Effector memory CD8-positive, alpha-beta T cell (primary cell): ENCODE measurements at regions not wholly inside any gene's neighbourhood (a gene's known extent, or its start where the extent isn't known, plus 50 kb on each side); places are given as distances from the start of the nearest gene placed in this dataset.
"Not testable (repeated sequence)": the region's sequence is repeated elsewhere in the genome, so short reads cannot be mapped to it uniquely, and the experiment has no call there.

ENCODE experiments used
- ATAC-seq: fragments of 150-1000 bp; cut with Tn5 transposase; replicated peaks from 2 replicates; pipeline ENCODE4 v1.10.0; 2021; ENCODE audit warnings: mild to moderate bottlenecking, moderate library complexity
- DNase-seq, 3 experiments: peaks; one replicate each; pipeline ENCODE4 v3.0.0; 2021
- H3K27ac Mint-ChIP-seq, 2 donors: one replicate each; pipeline ENCODE4 v1.8.0; 2022; ENCODE audit warnings: mild to moderate bottlenecking in 2 of 2, mixed read lengths in 2 of 2, moderate library complexity in 2 of 2
- H3K27me3 Mint-ChIP-seq, 2 donors: one replicate each; pipeline ENCODE4 v1.8.0; 2022; ENCODE audit warnings: mixed read lengths in 2 of 2
- H3K36me3 Mint-ChIP-seq: one replicate; pipeline ENCODE4 v1.8.0; 2022; ENCODE audit warnings: mild to moderate bottlenecking, moderate library complexity, mixed read lengths; ENCODE audit not compliant: insufficient read depth
- H3K4me1 Mint-ChIP-seq, 2 donors: one replicate each; pipeline ENCODE4 v1.8.0; 2022; ENCODE audit warnings: low read depth in 2 of 2, mixed read lengths in 2 of 2
- H3K4me3 Mint-ChIP-seq, 2 donors: one replicate each; pipeline ENCODE4 v1.8.0; 2022; ENCODE audit warnings: mild to moderate bottlenecking in 2 of 2, mixed read lengths in 2 of 2, moderate library complexity in 2 of 2
- H3K9me3 Mint-ChIP-seq, 2 donors: one replicate each; pipeline ENCODE4 v1.8.0; 2022; ENCODE audit warnings: mixed read lengths in 2 of 2

DNA sequence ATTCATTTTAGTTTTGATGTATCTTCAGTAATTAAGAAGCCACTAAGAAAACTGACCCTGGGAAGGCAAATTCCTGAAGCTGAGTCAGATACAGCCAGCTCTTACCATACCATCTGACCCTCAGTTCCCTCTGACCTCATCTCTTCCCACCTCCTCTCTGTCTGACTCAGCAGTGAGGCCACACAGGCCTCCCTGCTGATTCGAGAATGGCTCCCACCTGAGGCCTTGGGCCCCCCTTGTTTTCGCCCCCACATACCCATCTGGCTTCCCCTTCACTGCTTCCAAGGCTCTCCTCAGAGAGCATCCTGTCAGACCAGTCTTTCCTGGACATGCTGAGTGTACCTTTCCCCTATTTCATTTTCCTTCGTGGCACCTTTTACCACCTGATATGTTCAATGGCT, 71.0 kb upstream of the CYP1B1 start:
- DNase-seq, result no peak
- Mint-ChIP-seq H3K36me3 (no peaks in the 10 kb centered on the region), H3K4me1 (no peaks in the 10 kb centered on the region), H3K4me3 (no peak overlapping the region), H3K27ac (no peak overlapping the region), H3K27me3 (peaks cover 14 to 25% of the 10 kb centered on the region in 2 donors), H3K9me3 (no peaks in the 10 kb centered on the region)
- no peak for ATAC-seq

DNA sequence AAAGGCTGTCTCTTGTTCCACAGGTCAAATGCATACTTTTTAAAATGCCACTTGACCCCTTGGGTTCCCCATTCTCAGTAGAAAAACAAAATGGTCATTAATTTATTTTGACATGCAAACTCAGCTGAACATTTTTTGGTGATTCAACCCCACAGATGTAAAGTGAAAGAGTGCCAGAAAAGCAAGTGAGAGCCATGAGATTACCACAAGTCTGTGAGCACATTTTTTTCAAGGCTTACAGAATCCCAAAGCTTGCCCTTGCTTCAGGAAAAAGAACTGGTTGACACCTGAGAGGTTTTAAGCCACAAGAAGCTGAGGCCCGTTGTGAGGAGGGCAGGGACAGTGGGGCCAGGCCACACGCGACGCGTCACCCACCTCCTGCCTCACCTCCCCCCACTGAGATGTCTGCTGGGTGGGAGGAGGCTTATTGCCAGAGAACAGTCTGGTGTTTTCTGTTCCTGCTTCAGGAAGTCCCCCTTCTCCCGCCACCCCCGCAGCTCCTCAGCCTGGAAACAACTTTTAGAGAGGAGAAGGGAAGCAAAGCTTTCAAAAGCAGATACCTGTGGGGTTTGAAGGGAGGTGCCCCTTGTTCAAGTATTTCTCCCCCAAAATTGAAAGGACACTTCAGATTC, 70.4 kb upstream of the CYP1B1 start:
- ATAC-seq (no peak), DNase-seq (no peak)
- H3K27ac Mint-ChIP-seq, result no peak overlapping the region
- H3K36me3 Mint-ChIP-seq, result no peaks in the 10 kb centered on the region
- peaks cover 14 to 25% of the 10 kb centered on the region in 2 donors for H3K27me3 Mint-ChIP-seq
- no peak overlapping the region for H3K4me3 Mint-ChIP-seq
- H3K4me1 Mint-ChIP-seq, result no peaks in the 10 kb centered on the region
- H3K9me3 Mint-ChIP-seq, result no peaks in the 10 kb centered on the region

DNA sequence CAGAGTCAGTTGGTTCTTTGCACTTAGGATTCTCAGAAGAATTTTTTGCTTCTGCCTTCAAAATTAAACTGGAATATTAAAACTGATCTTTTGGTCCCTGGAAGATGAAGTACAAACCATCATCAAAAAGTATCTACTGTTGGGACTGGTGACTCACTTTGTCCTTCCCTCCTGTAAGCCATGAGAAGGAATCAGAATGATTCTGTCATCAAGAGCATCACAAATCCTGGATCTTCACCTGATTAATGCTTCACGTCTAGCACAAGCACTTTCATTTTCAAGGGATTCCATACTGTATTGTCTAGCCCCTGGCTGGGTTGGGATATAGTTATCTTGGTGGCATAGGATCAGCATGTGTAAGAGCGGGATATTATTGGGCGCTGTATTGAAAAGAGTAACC, 69.3 kb upstream of the CYP1B1 start:
- H3K27ac Mint-ChIP-seq, result no peak overlapping the region
- peaks cover 4% of the 10 kb centered on the region for H3K36me3 Mint-ChIP-seq
- H3K4me1 Mint-ChIP-seq, result no peaks in the 10 kb centered on the region
- H3K9me3 Mint-ChIP-seq, result no peaks in the 10 kb centered on the region
- H3K27me3 Mint-ChIP-seq, result peaks cover 14 to 18% of the 10 kb centered on the region in 2 donors
- ATAC-seq (no peak), DNase-seq (no peak)
- no peak overlapping the region for H3K4me3 Mint-ChIP-seq

DNA sequence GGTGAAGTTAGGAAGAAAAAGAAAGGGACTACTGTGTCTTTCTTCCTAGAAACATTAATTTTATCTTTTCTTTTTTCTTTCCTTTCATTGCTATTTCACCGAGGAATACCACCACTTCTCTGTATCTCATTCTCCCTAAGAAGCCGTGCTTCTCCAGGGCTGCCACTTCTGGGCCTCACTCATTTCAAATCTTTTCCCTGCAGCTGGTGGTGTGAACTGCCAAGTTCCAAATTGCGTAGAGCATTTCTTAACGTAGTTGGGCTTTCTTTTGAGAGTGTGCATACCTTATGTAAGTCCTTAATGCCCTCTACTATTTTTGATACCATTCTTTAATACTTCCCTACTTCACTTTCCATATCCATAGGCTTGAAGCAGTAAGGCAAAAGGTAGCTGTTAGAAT, 66.7 kb upstream of the CYP1B1 start:
- Mint-ChIP-seq H3K27ac (no peak overlapping the region), H3K36me3 (peaks cover 4% of the 10 kb centered on the region), H3K4me1 (no peaks in the 10 kb centered on the region), H3K4me3 (no peak overlapping the region), H3K9me3 (no peaks in the 10 kb centered on the region), H3K27me3 (peaks cover 9 to 20% of the 10 kb centered on the region in 2 donors)
- DNase-seq, result no peak
- ATAC-seq, result no peak

DNA sequence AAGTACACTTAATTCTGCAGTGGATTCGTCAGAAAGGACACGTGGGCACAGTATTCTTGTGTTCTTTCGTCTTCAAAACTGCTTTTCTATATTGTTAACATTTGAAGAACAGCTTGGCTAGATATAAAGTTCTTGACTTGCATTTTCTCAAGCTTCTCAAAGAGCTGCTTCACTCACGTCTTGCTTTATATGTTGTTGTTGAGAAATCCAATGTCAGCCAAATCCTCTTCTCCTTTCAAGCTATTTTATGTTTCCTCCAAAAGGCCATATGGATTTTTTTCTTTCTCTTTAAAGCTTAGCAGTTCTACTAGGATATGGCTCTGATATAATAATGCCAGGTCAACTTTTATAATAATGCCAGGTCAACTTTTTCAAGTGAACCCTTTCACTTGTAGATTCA, 65.5 kb upstream of the CYP1B1 start:
- H3K27ac Mint-ChIP-seq, result no peak overlapping the region
- H3K4me1 Mint-ChIP-seq, result no peaks in the 10 kb centered on the region
- H3K36me3 Mint-ChIP-seq, result peaks cover 4% of the 10 kb centered on the region
- H3K27me3 Mint-ChIP-seq, result peaks cover 6 to 18% of the 10 kb centered on the region in 2 donors
- peaks cover 0 to 1% of the 10 kb centered on the region in 2 donors for H3K9me3 Mint-ChIP-seq
- no peak overlapping the region for H3K4me3 Mint-ChIP-seq
- ATAC-seq (no peak), DNase-seq (no peak)

- Mint-ChIP-seq H3K36me3 (peaks cover 4% of the 10 kb centered on the region), H3K4me3 (no peak overlapping the region), H3K27me3 (peaks cover 15 to 34% of the 10 kb centered on the region in 2 donors), H3K4me1 (no peaks in the 10 kb centered on the region), H3K27ac (no peak overlapping the region), H3K9me3 (peaks cover 0 to 1% of the 10 kb centered on the region in 2 donors)
- ATAC-seq (no peak), DNase-seq (no peak)
These were observed 63.0 kb upstream of the CYP1B1 start for GRCh38 chr2:38138996-38139395.

GRCh38 chr2:38138419-38138818, 62.5 kb upstream of the CYP1B1 start:
- DNase-seq (no peak), ATAC-seq (no peak)
- Mint-ChIP-seq H3K4me3 (no peak overlapping the region), H3K4me1 (no peaks in the 10 kb centered on the region), H3K9me3 (peaks cover 0 to 1% of the 10 kb centered on the region in 2 donors), H3K36me3 (peaks cover 4% of the 10 kb centered on the region), H3K27ac (no peak overlapping the region), H3K27me3 (peaks cover 15 to 34% of the 10 kb centered on the region in 2 donors)

DNA sequence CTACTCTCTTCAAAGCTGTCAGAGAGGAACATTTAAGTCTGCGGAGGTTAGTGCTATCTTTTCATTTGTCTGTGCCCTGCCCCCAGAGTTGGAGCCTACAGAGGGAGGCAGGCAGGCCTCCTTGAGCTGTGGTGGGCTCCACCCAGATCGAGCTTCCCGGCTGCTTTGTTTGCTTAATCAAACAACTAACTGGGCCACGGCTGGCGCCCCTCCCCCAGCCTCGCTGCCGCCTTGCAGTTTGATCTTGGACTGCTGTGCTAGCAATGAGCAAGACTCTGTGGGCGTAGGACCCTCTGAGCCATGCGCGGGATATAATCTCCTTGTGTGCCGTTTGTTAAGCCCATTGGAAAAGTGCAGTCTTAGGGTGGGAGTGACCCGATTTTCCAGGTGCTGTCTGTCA, 62.0 kb upstream of the CYP1B1 start:
- H3K27ac Mint-ChIP-seq, H3K36me3 Mint-ChIP-seq, ATAC-seq, H3K4me3 Mint-ChIP-seq, H3K9me3 Mint-ChIP-seq, DNase-seq, H3K4me1 Mint-ChIP-seq: not testable (repeated sequence)
- peaks cover 15 to 34% of the 10 kb centered on the region in 2 donors for H3K27me3 Mint-ChIP-seq

- no peak for ATAC-seq
- Mint-ChIP-seq H3K4me3 (no peak overlapping the region), H3K9me3 (peaks cover 0 to 4% of the 10 kb centered on the region in 2 donors), H3K36me3 (no peaks in the 10 kb centered on the region), H3K27me3 (peaks cover 9 to 16% of the 10 kb centered on the region in 2 donors), H3K4me1 (no peaks in the 10 kb centered on the region), H3K27ac (no peak overlapping the region)
- no peak for DNase-seq
These were observed 55.7 kb upstream of the CYP1B1 start for GRCh38 chr2:38131676-38132075.

DNA sequence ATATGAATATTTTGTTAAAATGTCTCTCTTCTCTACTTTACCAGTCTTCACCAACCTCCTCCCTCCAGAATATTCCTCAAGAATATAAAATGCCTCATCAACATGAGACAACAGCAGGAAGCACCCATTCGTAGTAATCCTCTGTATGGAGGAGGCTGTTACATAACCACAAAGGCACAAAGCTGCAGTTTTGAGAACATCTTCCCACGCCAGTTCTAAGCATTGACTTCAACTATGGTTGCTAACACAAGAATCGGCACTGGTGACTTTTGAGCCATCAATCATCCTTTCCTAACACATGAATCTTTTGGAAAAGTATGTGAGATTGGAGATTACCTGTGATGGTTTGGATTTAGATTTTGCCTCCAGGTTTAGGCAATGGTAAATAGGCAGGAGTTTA, 54.9 kb upstream of the CYP1B1 start:
- H3K4me3 Mint-ChIP-seq, result no peak overlapping the region
- peaks cover 7 to 9% of the 10 kb centered on the region in 2 donors for H3K27me3 Mint-ChIP-seq
- no peaks in the 10 kb centered on the region for H3K36me3 Mint-ChIP-seq
- no peaks in the 10 kb centered on the region for H3K4me1 Mint-ChIP-seq
- H3K27ac Mint-ChIP-seq, result no peak overlapping the region
- ATAC-seq (no peak), DNase-seq (no peak)
- H3K9me3 Mint-ChIP-seq, result peaks cover 0 to 4% of the 10 kb centered on the region in 2 donors

- Mint-ChIP-seq H3K36me3 (no peaks in the 10 kb centered on the region), H3K4me3 (no peak overlapping the region), H3K27me3 (peaks cover 0 to under 1% of the 10 kb centered on the region in 2 donors), H3K27ac (no peak overlapping the region), H3K9me3 (peaks cover 0 to 4% of the 10 kb centered on the region in 2 donors), H3K4me1 (no peaks in the 10 kb centered on the region)
- ATAC-seq, result no peak
- DNase-seq, result no peak
These were observed 54.0 kb upstream of the CYP1B1 start for GRCh38 chr2:38129987-38130386.

DNA sequence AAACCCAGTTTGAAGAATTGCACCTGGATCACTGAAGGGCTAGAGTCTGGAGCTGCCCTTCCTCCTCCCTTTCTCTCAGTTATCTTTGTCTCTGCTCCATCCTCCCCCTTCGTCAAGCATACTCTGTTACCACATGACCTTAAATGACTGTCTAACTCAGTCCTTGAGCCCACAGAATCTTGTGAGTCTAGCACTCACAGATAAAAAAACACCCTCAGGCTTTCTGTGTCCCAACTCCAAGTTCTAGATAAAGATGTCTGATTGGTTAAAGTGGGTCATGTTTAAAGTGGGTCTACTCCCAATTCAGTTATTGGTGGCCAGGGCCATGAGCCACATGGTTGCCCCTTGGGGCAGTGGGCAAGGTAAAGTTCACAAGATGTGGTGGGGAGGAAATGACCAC, 53.5 kb upstream of the CYP1B1 start:
- no peaks in the 10 kb centered on the region for H3K36me3 Mint-ChIP-seq
- no peak overlapping the region for H3K27ac Mint-ChIP-seq
- ATAC-seq, result no peak
- H3K4me3 Mint-ChIP-seq, result no peak overlapping the region
- no peak for DNase-seq
- H3K27me3 Mint-ChIP-seq, result no peaks in the 10 kb centered on the region
- H3K9me3 Mint-ChIP-seq, result peaks cover 0 to 4% of the 10 kb centered on the region in 2 donors
- H3K4me1 Mint-ChIP-seq, result no peaks in the 10 kb centered on the region

DNA sequence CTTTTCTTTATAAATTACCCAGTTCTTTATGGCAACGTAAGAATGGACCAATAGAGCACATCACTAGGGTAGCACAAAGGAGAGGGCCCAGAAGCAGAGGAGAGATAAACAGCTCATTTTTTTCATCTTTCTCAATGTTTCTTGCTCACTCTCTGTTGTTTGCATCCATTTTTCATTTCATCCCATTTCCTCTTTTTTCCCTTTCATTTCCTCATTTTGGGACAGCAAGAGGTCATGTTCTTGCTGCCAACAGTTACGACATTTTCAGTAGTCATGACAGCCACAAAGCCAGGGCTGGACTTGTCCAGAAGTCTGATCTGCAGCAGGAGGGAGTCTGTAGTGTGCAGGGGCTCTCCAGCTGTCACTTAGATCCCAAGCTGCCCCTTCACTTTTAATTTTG, 52.7 kb upstream of the CYP1B1 start:
- H3K36me3 Mint-ChIP-seq, result no peaks in the 10 kb centered on the region
- ATAC-seq (no peak), DNase-seq (no peak)
- no peaks in the 10 kb centered on the region for H3K27me3 Mint-ChIP-seq
- H3K9me3 Mint-ChIP-seq, result peaks cover 0 to 4% of the 10 kb centered on the region in 2 donors
- no peak overlapping the region for H3K27ac Mint-ChIP-seq
- no peaks in the 10 kb centered on the region for H3K4me1 Mint-ChIP-seq
- H3K4me3 Mint-ChIP-seq, result no peak overlapping the region

DNA sequence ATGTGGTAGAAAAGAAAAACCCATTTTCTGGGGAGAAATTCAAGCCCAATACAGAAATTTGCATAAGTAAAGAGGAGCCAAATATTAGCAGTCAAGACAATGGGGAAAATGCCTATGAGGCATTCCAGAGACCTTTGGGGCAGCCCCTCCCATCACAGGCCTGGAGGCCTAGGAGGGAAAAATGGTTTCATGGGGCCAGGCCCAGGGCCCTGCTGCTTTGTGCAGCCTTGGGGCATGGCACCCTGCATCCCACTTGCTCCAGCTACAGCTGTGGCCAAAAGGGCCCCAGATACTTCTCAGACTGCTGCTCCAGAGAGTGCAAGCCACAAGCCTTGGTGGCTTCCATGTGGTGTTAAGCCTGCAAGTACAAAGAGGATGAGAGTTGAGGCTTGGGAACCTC, 51.3 kb upstream of the CYP1B1 start:
- no peaks in the 10 kb centered on the region for H3K4me1 Mint-ChIP-seq
- no peak overlapping the region for H3K27ac Mint-ChIP-seq
- H3K36me3 Mint-ChIP-seq, result no peaks in the 10 kb centered on the region
- DNase-seq, result no peak
- no peaks in the 10 kb centered on the region for H3K27me3 Mint-ChIP-seq
- H3K4me3 Mint-ChIP-seq, result no peak overlapping the region
- H3K9me3 Mint-ChIP-seq, result peaks cover 0 to 4% of the 10 kb centered on the region in 2 donors
- ATAC-seq, result no peak
